ENCODE measurements at regions not wholly inside any gene's neighbourhood (a gene's known extent, or its start where the extent isn't known, plus 50 kb on each side); places are given as distances from the start of the nearest gene placed in this dataset.
"Not testable (repeated sequence)": the region's sequence is repeated elsewhere in the genome, so short reads cannot be mapped to it uniquely, and the experiment has no call there.

- peak; percentile 45 to 53 for DNase-seq
These were observed 382.7 kb upstream of the RGS6 start for GRCh38 chr14:71549421-71550050.

GRCh38 chr14:71550367-71550766 lies 381.9 kb upstream of the RGS6 start:
- no peak for DNase-seq

GRCh38 chr14:71551291-71551950 lies 380.8 kb upstream of the RGS6 start:
- no peak for DNase-seq

GRCh38 chr14:71552809-71553208 lies 379.4 kb upstream of the RGS6 start:
- DNase-seq = no peak

GRCh38 chr14:71553779-71554178 lies 378.4 kb upstream of the RGS6 start:
- DNase-seq = no peak

GRCh38 chr14:71554323-71554722 lies 377.9 kb upstream of the RGS6 start:
- DNase-seq = no peak

GRCh38 chr14:71554959-71555612 lies 377.1 kb upstream of the RGS6 start:
- no peak for DNase-seq

GRCh38 chr14:71555654-71556559 lies 376.3 kb upstream of the RGS6 start:
- DNase-seq = peak; percentile 79 to 81

- DNase-seq = no peak
These were observed 375.5 kb upstream of the RGS6 start for GRCh38 chr14:71556730-71557129.

- DNase-seq = no peak
These were observed 374.9 kb upstream of the RGS6 start for GRCh38 chr14:71557351-71557750.

- not testable (repeated sequence) for DNase-seq
These were observed 373.3 kb upstream of the RGS6 start for GRCh38 chr14:71558943-71559342.

- DNase-seq = peak; percentile 33 to 45
These were observed 371.5 kb upstream of the RGS6 start for GRCh38 chr14:71560751-71561150.

- no peak for DNase-seq
These were observed 368.6 kb upstream of the RGS6 start for GRCh38 chr14:71563492-71564153.

- DNase-seq = no peak
These were observed 366.0 kb upstream of the RGS6 start for GRCh38 chr14:71566276-71566675.

GRCh38 chr14:71567499-71568133 lies 364.6 kb upstream of the RGS6 start:
- DNase-seq = not testable (repeated sequence)

- DNase-seq = no peak
These were observed 357.3 kb upstream of the RGS6 start for GRCh38 chr14:71574976-71575375.

- DNase-seq = no peak
These were observed 355.8 kb upstream of the RGS6 start for GRCh38 chr14:71576472-71576871.

GRCh38 chr14:71579331-71579730 lies 352.9 kb upstream of the RGS6 start:
- no peak for DNase-seq

- DNase-seq = no peak
These were observed 349.5 kb upstream of the RGS6 start for GRCh38 chr14:71582705-71583104.

- DNase-seq = peak; percentile 17 to 51
These were observed 349.0 kb upstream of the RGS6 start for GRCh38 chr14:71583194-71583593.

GRCh38 chr14:71583705-71584104 lies 348.5 kb upstream of the RGS6 start:
- DNase-seq = no peak

- DNase-seq = no peak
These were observed 346.9 kb upstream of the RGS6 start for GRCh38 chr14:71585361-71585760.

Measured in inflammatory macrophage treated with lipopolysaccharide for 1 hour (primary cell).